Activated CD8-positive, alpha-beta memory T cell treated with anti-CD3 and anti-CD28 coated beads for 4 hours (primary cell): ENCODE measurements at regions not wholly inside any gene's neighbourhood (a gene's known extent, or its start where the extent isn't known, plus 50 kb on each side); places are given as distances from the start of the nearest gene placed in this dataset.
"Not testable (repeated sequence)": the region's sequence is repeated elsewhere in the genome, so short reads cannot be mapped to it uniquely, and the experiment has no call there.

ENCODE experiments used
- DNase-seq, 2 donors: peaks; one replicate each; pipeline ENCODE4 v3.0.0-alpha.2; 2020; ENCODE audit warnings: low read depth in 2 of 2

GRCh38 chr18:41899535-41899934 lies 55.5 kb upstream of the PIK3C3 start:
- DNase-seq = no peak

- DNase-seq = no peak
Measured at GRCh38 chr18:41893432-41893831, 61.6 kb upstream of the PIK3C3 start.

- no peak for DNase-seq
Measured at GRCh38 chr18:41887100-41887499, 67.9 kb upstream of the PIK3C3 start.

GRCh38 chr18:41886126-41886807 lies 68.8 kb upstream of the PIK3C3 start:
- DNase-seq = no peak

- no peak for DNase-seq
Measured at GRCh38 chr18:41881285-41881684, 73.7 kb upstream of the PIK3C3 start.

- no peak for DNase-seq
Measured at GRCh38 chr18:41879256-41879655, 75.8 kb upstream of the PIK3C3 start.

- DNase-seq = no peak
Measured at GRCh38 chr18:41875094-41875780, 79.8 kb upstream of the PIK3C3 start.

- no peak for DNase-seq
Measured at GRCh38 chr18:41873730-41874129, 81.3 kb upstream of the PIK3C3 start.

- no peak for DNase-seq
Measured at GRCh38 chr18:41872206-41872605, 82.8 kb upstream of the PIK3C3 start.

- no peak for DNase-seq
Measured at GRCh38 chr18:41871229-41872000, 83.6 kb upstream of the PIK3C3 start.

- DNase-seq = no peak
Measured at GRCh38 chr18:41870817-41871216, 84.2 kb upstream of the PIK3C3 start.

- no peak for DNase-seq
Measured at GRCh38 chr18:41870191-41870590, 84.8 kb upstream of the PIK3C3 start.

- DNase-seq = not testable (repeated sequence)
Measured at GRCh38 chr18:41865796-41866195, 89.2 kb upstream of the PIK3C3 start.

- DNase-seq = no peak
Measured at GRCh38 chr18:41864216-41864615, 90.8 kb upstream of the PIK3C3 start.

GRCh38 chr18:41862921-41863320 lies 92.1 kb upstream of the PIK3C3 start:
- DNase-seq = no peak

GRCh38 chr18:41860987-41861386 lies 94.0 kb upstream of the PIK3C3 start:
- no peak for DNase-seq

GRCh38 chr18:41858761-41859555 lies 96.1 kb upstream of the PIK3C3 start:
- DNase-seq = no peak

GRCh38 chr18:41853280-41853679 lies 101.8 kb upstream of the PIK3C3 start:
- no peak for DNase-seq

- DNase-seq = no peak
Measured at GRCh38 chr18:41850781-41851180, 104.3 kb upstream of the PIK3C3 start.

GRCh38 chr18:41849632-41850031 lies 105.4 kb upstream of the PIK3C3 start:
- no peak for DNase-seq

GRCh38 chr18:41845563-41845962 lies 109.5 kb upstream of the PIK3C3 start:
- DNase-seq = no peak

GRCh38 chr18:41842886-41843285 lies 112.1 kb upstream of the PIK3C3 start:
- DNase-seq = no peak
